ENCODE measurements at regions not wholly inside any gene's neighbourhood (a gene's known extent, or its start where the extent isn't known, plus 50 kb on each side); places are given as distances from the start of the nearest gene placed in this dataset.

- DNase-seq = no peak
Observed at GRCh38 chr9:107119735-107120134, 163.3 kb upstream of the RAD23B start.

GRCh38 chr9:107123389-107123788 is 159.7 kb upstream of the RAD23B start:
- no peak for DNase-seq

DNA sequence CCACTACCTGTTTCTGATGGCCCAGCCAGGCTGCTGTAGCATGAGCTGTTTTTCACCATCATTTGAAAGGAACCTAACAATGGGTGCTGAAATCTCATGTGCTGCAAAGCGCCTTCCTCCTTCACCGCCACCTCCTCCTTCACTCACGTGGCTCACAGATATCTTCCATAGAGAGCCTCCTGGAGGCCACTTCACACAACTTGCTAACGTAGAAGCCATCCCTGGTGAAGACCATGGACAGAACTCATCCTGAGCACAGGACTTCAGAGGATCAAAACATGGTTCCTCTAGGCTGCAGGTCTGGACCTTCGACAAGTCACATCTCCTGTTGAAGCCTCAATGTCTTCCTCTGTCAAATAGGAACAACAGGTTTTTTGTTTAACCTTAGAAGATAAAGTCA is 155.5 kb upstream of the RAD23B start:
- no peak for DNase-seq

DNA sequence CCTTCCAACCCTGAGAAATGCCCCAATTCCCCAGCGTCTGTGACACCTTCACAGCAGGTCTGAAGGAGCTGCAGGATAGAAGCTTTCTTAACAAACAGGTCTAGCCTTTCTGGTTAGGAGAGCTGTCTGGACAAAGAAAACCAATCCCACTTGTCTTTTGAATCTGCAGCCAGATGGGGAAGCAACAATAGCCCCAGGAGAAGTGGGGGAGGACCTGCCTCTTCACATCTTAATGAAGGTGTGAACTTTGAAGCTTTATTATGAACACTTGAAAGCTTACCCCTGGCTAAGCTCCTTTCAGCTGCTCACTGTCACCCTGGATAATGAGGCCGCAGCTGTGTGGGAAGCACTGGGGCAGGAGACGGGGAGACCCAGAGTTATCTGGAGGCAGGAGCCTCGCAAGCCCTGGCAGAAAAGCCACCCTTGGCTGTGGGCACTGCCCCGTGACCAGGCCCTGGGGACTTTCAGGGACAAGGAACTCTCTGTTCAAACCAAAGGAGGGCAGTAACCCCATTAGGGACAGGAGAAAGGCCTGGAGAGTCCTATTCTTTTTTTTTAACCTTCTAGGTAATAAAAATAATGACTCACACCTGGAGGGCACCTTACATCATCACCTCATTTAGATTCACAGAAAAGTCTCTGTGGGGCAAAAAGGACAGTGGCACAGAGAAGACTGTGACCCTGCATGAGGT is 151.8 kb upstream of the RAD23B start:
- no peak for DNase-seq

DNA sequence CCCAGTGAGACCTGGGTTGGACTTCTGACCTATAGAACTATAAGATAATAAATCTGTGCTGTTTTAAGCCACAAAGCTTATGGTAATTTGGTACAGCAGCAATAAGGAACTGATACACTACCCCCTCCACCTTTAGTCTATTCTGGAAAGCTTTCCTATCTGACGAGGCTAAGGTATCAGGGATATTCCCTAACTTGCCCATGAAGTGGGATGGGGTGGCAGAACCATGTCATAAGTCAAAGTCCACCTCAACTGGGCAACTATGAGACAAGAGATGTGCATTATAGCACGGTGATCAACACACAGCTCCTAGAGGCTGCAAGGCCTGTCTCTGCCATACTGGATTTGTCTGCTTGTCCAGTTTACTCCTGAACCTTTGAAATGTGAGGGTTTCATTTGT is 146.8 kb upstream of the RAD23B start:
- DNase-seq = no peak

DNA sequence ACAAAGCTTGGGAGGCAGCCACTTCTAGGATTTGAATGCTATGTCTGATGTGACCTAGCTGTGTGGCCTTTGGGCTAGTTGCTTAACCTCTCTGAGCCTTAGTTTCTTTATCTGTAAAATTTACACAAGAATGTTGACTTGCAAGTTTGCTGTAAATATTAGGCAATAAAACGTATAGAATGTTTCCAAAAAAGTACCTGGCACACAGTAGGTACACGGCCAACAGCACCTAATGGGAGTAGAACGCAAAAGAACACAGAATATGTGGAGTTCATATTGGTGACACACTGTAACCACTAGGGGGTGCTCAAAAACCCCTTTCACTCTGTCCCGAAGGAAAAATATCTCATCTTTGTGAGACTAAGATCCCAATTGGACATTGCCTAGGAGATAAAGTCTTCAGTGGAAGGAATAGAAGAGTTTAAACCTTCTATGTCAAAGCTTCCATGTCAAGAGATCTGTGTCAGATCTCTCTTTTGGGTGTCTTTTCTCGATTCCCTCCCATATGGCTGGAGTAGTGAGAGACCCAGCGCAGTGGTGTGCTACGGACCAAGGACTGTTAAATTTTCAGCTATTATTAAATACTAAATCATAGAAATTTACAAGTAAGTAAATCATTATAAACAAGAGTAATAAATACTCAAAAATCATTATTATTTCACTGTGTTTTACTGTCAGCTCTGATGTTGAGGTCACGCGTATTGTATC is 145.4 kb upstream of the RAD23B start:
- peak; percentile 44 for DNase-seq

GRCh38 chr9:107138261-107138992 is 144.7 kb upstream of the RAD23B start:
- peak; percentile 26 for DNase-seq

- DNase-seq = no peak
Observed at GRCh38 chr9:107141967-107142366, 141.1 kb upstream of the RAD23B start.

DNA sequence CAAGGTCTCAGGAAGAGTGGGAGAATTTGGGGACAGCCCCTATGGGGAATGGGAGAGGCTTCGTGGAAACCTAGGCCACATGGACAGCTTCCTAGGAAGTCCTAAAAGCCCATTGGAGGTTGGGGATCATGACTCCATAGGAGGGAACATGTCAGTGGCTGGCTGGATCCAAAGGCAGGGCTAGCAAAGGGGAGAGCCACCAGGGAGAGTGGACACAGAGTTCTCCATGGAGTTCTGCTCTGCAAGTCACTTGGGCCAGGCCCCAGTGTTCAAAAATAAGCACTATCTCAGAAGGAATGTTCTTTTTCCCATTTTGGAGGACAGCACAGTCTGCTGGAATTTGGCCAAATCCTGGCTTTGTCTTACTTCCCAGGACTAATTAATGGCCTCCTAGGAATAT is 140.6 kb upstream of the RAD23B start:
- no peak for DNase-seq

GRCh38 chr9:107142896-107143603 is 140.0 kb upstream of the RAD23B start:
- no peak for DNase-seq

GRCh38 chr9:107144475-107144874 is 138.6 kb upstream of the RAD23B start:
- DNase-seq = no peak

DNA sequence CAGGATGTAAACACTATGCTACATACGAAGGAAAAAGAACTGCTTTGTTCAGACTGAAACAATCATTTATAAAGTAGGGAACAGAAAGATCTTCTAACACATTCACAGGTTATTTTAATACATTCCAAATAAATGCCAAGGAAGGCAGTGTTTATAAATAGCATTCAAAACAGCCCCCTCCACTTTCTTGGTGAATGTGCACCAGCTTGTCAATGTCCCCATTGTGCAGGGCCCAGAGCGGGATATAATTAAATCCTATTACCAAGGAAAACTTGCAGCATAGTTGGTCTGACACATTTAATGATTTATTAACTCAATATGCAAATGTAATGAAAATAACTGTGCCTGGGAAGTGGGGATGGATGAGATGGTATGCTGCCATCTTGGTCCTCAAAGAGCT is 135.9 kb upstream of the RAD23B start:
- DNase-seq = no peak

DNA sequence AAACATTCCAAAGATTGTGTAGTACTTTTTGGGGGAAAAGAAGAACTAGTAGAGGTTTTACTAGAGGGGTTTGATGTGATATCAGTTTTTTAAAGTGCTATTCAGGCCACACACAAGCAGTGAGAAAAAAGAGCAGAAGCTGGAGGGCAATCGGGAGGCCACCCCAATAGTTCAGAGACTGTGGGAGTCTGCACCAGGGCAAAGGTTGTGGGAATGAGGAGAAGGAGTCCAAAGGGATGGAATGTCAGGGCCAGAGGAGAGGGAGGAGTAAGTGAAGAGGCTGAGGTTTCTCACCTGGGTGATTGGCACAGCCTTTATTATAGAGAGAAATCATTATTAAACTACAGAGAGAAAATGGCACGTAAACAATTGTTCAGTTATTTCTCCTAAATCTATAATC is 134.9 kb upstream of the RAD23B start:
- DNase-seq = no peak

GRCh38 chr9:107149756-107150155 is 133.3 kb upstream of the RAD23B start:
- no peak for DNase-seq

DNA sequence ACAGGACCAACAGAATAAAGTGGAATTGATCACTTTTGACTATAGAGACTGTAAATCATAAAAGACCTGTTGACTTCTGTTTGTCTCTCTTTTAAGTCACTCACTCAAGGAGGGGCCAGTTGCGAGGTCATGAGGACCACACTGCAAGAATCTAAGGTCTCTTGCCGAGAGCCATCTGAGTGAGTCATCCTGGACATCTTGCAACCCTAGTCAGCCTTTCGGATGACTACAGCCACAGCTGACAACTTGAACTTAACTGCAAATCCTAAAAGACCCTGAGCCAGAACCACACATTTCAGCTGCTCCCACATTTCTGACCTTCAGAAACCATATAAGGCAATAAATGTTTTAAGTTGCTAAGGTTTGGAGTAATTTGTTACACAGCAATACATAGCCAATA is 129.7 kb upstream of the RAD23B start:
- peak; percentile 83 for DNase-seq

GRCh38 chr9:107154291-107154690 is 128.8 kb upstream of the RAD23B start:
- no peak for DNase-seq

DNA sequence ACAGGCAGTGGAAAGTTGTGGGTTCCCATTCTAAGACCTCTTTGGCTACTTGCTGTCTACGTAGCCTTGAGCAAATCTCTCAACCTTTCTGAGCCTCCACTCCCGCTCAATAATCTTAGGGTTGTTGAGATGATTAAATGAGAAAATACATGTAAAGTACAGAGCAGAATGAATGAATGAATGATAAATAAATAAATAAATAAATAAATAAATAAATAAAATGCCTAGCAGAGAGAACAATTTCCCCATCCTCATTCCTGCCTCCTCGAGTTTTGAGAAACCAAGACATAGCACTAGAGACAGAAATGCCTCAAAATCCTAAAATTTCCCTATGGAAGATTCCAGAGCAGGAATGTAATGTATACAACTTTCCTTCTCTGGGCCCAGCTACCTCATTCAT is 128.3 kb upstream of the RAD23B start:
- DNase-seq = no peak

- no peak for DNase-seq
Observed at GRCh38 chr9:107155244-107155817, 127.7 kb upstream of the RAD23B start.

DNA sequence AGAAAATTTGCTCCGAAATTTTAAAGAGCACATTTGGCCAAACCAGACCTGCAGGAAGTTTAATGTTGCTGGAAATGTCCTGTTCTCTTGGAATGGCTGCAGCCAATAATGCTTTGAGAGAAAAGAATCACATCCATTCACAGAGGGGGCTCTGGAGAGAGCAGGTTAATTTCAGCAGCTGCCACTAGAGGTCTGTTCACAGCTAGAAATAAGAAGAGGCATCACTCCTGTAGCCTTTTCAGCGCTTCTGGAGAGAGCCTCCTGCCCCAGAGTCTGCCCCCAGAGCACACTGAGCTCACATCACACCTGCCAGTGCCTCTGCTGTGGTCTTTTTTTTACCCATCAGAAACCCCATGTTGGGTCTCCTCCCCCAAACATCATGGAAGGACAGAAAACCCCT is 124.8 kb upstream of the RAD23B start:
- peak; percentile 38 for DNase-seq

- DNase-seq = no peak
Observed at GRCh38 chr9:107161338-107161737, 121.7 kb upstream of the RAD23B start.

DNA sequence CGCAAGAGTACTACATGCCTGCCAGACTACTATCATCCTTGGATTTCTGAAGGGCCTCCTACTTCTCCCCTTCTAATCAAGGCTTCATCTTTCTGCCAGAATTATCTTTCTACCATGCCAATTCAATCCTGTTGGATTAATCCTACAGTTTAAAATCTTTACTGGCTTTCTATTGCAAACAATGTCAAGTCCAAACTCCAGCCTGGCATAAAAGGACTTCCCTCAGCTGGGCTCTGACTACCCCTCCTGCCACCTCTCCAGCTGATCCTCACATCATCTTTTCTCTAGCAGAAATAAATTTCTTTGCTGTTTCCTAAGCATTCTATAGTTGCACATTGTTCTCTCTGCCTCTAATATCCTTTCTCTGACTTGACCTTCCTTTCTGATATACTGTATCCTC is 119.7 kb upstream of the RAD23B start:
- no peak for DNase-seq

DNA sequence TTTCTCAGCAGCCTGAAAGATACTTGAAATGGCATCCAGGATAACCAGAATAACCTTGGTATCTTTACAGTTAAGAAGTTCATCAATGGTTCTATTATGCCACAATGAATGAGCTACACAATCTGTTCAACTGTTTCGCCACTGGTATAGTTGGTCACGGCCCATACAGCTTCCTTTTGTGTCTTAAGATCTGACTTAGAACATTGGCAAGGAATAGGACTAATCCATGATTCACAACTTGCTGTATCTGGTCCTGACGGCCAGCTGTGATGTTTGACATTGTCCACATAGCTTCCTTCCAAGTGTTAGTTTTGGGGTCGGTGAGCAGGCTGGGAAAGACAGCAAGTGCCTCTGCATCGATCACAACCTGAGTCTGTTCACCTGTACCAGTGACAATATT is 113.3 kb upstream of the RAD23B start:
- no peak for DNase-seq

GRCh38 chr9:107170801-107171200 is 112.3 kb upstream of the RAD23B start:
- no peak for DNase-seq
